ENCODE measurements at regions not wholly inside any gene's neighbourhood (a gene's known extent, or its start where the extent isn't known, plus 50 kb on each side); places are given as distances from the start of the nearest gene placed in this dataset.

DNA sequence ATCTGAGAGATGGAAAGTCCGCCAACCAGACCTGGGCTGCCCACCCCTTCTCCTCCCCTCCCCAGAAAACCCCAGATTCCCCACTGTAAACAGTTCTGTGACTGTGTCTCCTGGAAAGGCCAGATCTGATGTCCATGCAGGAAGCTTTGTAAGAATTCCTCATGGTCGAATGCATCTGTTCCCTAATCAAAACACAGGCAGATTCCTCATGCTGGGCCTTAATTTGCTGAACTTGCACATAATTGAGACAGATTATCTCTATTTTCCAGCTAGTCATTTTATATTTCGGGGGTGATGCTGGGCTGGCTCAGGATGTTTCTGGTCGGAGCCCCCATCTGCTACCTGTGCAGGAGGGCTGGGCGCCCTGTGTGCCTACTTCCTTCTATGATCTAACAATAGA is 233.6 kb upstream of the ASIC2 start:
- no peaks in the 10 kb centered on the region for H3K9me1 ChIP-seq (replicated peaks; ENCODE audit: control insufficient read depth, extremely low read depth, insufficient read depth, low read length)
- H4K20me1 ChIP-seq (replicated peaks; ENCODE audit: control insufficient read depth, extremely low read depth, insufficient read depth, low read length), result no peaks in the 10 kb centered on the region
- H3K36me3 ChIP-seq (ENCODE audit: control insufficient read depth in 2 of 2, extremely low read depth in 1 of 2, insufficient read depth in 2 of 2, low read length in 2 of 2), result no peaks in the 10 kb centered on the region
- no TSS peak for BruUV-seq (replicated peaks)
- no peak overlapping the region for H3K9ac ChIP-seq (replicated peaks; ENCODE audit: extremely low read depth, insufficient read depth, low read length)
- no peaks in the 10 kb centered on the region for H3K79me2 ChIP-seq (ENCODE audit: control insufficient read depth, insufficient read depth, low read length)
- TF ChIP-seq GATA2 (IDR thresholded peaks at IDR 0.05; ENCODE audit: insufficient read depth, insufficient read length, low read depth, low read length), result no peak
- no peak for TF ChIP-seq EZH2 (IDR thresholded peaks at IDR 0.05; ENCODE audit: borderline replicate concordance, low read depth, low read length, severe bottlenecking)
- no peak for TF ChIP-seq JUN (IDR thresholded peaks at IDR 0.05; ENCODE audit: borderline replicate concordance, insufficient read depth, insufficient read length, low read depth)
- no peaks in the 10 kb centered on the region for H3K4me1 ChIP-seq (ENCODE audit: control insufficient read depth, extremely low read depth, insufficient read depth, low read length)
- DNase-seq (ENCODE audit: low read depth, low spot score) (no peak), FAIRE-seq (no peak)
- H3K27me3 ChIP-seq (ENCODE audit: control insufficient read depth in 2 of 2, insufficient read depth in 2 of 2, low read length in 2 of 2), result no peaks in the 10 kb centered on the region
- dilution Hi-C loops (cut with MboI; ENCODE audit: extremely low pct_ligation_motif_present, low sequenced_read_pairs), result no loop called here
- ChIA-PET POLR2A (no interaction called here), CTCF (no interaction called here)
- no peak overlapping the region for H3K4me3 ChIP-seq (replicated peaks in 1 of 3; ENCODE audit: insufficient read depth in 1 of 3, low read depth in 1 of 3, low read length in 3 of 3)
- no peaks in the 10 kb centered on the region for H3K9me3 ChIP-seq (replicated peaks; ENCODE audit: control insufficient read depth, insufficient read depth, low read length)
- intact Hi-C loops (cut with micrococcal nuclease), result no loop called here
- no peak overlapping the region for H3K27ac ChIP-seq (ENCODE audit: insufficient read depth, low read depth, low read length)
- no peak overlapping the region for H2AFZ ChIP-seq (ENCODE audit: low read depth, low read length)
- no peak overlapping the region for H3K4me2 ChIP-seq (ENCODE audit: insufficient read depth, low read length)

DNA sequence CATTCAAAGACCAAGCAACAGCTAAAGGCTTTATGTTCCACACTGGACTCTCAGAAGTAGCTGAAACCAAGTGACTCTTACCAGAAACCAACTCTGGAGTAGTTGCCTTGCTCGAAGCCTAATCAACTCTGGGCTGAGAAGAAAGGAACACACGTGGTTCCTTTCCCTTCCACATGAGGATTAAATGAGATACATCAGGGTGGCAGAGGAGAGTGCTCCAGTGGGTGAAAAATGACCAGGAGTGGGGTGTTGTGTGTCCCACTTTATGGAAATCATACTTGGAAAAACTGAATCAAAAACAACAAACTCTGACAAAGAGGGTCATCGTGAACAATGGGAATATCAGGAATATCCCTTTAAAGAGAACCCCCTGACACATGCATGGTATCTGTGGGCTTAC is 234.2 kb upstream of the ASIC2 start:
- no peak overlapping the region for H3K9ac ChIP-seq (replicated peaks; ENCODE audit: extremely low read depth, insufficient read depth, low read length)
- POLR2A ChIA-PET, result no interaction called here
- intact Hi-C loops (cut with micrococcal nuclease) (no loop called here), dilution Hi-C loops (cut with MboI; ENCODE audit: extremely low pct_ligation_motif_present, low sequenced_read_pairs) (no loop called here)
- H3K4me3 ChIP-seq (replicated peaks in 1 of 3; ENCODE audit: insufficient read depth in 1 of 3, low read depth in 1 of 3, low read length in 3 of 3), result no peak overlapping the region
- no peaks in the 10 kb centered on the region for H3K79me2 ChIP-seq (ENCODE audit: control insufficient read depth, insufficient read depth, low read length)
- no peaks in the 10 kb centered on the region for H3K4me1 ChIP-seq (ENCODE audit: control insufficient read depth, extremely low read depth, insufficient read depth, low read length)
- no peak overlapping the region for H2AFZ ChIP-seq (ENCODE audit: low read depth, low read length)
- no peaks in the 10 kb centered on the region for H3K27me3 ChIP-seq (ENCODE audit: control insufficient read depth in 2 of 2, insufficient read depth in 2 of 2, low read length in 2 of 2)
- DNase-seq (ENCODE audit: low read depth, low spot score) (no peak), FAIRE-seq (no peak)
- no peaks in the 10 kb centered on the region for H4K20me1 ChIP-seq (replicated peaks; ENCODE audit: control insufficient read depth, extremely low read depth, insufficient read depth, low read length)
- no peak overlapping the region for H3K4me2 ChIP-seq (ENCODE audit: insufficient read depth, low read length)
- no peaks in the 10 kb centered on the region for H3K9me3 ChIP-seq (replicated peaks; ENCODE audit: control insufficient read depth, insufficient read depth, low read length)
- TF ChIP-seq, protein P1, sequence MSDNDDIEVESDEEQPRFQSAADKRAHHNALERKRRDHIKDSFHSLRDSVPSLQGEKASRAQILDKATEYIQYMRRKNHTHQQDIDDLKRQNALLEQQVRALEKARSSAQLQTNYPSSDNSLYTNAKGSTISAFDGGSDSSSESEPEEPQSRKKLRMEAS (IDR thresholded peaks at IDR 0.05; ENCODE audit: insufficient read depth, insufficient read length), result no peak
- no peak for TF ChIP-seq EZH2 (IDR thresholded peaks at IDR 0.05; ENCODE audit: borderline replicate concordance, low read depth, low read length, severe bottlenecking)
- TF ChIP-seq MYC (IDR thresholded peaks at IDR 0.05; ENCODE audit: low read depth, low read length), result no peak
- no peak for TF ChIP-seq POLR2A (IDR thresholded peaks at IDR 0.05; ENCODE audit: low read depth, low read length)
- no peak for TF ChIP-seq POLR2AphosphoS5 (IDR thresholded peaks at IDR 0.05; ENCODE audit: insufficient read depth, low read depth, low read length)
- BruUV-seq (replicated peaks), result no TSS peak
- no peaks in the 10 kb centered on the region for H3K9me1 ChIP-seq (replicated peaks; ENCODE audit: control insufficient read depth, extremely low read depth, insufficient read depth, low read length)
- no peaks in the 10 kb centered on the region for H3K36me3 ChIP-seq (ENCODE audit: control insufficient read depth in 2 of 2, extremely low read depth in 1 of 2, insufficient read depth in 2 of 2, low read length in 2 of 2)
- CTCF ChIA-PET, result no interaction called here
- no peak overlapping the region for H3K27ac ChIP-seq (ENCODE audit: insufficient read depth, low read depth, low read length)

Data from endothelial cell of umbilical vein (primary cell).